ENCODE measurements at regions not wholly inside any gene's neighbourhood (a gene's known extent, or its start where the extent isn't known, plus 50 kb on each side); places are given as distances from the start of the nearest gene placed in this dataset.
A peak's percentile ranks its signal among the peaks of the same experiment; 100 is the strongest.

GRCh38 chr5:40378396-40379177, 301.1 kb upstream of the PTGER4 start:
- Histone ChIP-seq H3K4me1 (ENCODE audit: low read depth) (peaks cover 2% of the 10 kb centered on the region), H3K4me3 (no peak overlapping the region), H3K36me3 (ENCODE audit: low read depth) (no peaks in the 10 kb centered on the region), H3K9me3 (no peaks in the 10 kb centered on the region)
- intact Hi-C loops (cut with DNase I, micrococcal nuclease) = no loop called here
- ATAC-seq (peak; percentile 25), DNase-seq (no peak)
- no peak for TF ChIP-seq CTCF (IDR thresholded peaks at IDR 0.05)

GRCh38 chr5:40376566-40376965, 303.1 kb upstream of the PTGER4 start:
- no peak for DNase-seq
- H3K4me1 ChIP-seq (ENCODE audit: low read depth) = no peaks in the 10 kb centered on the region

GRCh38 chr5:40374853-40375252, 304.9 kb upstream of the PTGER4 start:
- DNase-seq (no peak), ATAC-seq (no peak)
- H3K4me1 ChIP-seq (ENCODE audit: low read depth) = no peaks in the 10 kb centered on the region
- intact Hi-C loops (cut with DNase I, micrococcal nuclease) = no loop called here
- no peak for TF ChIP-seq CTCF (IDR thresholded peaks at IDR 0.05)
- H3K36me3 ChIP-seq (ENCODE audit: low read depth) = no peaks in the 10 kb centered on the region
- H3K9me3 ChIP-seq = no peaks in the 10 kb centered on the region
- no peak overlapping the region for H3K4me3 ChIP-seq

More at GRCh38 chr5:40376566-40376965, 303.1 kb upstream of the PTGER4 start:
- H3K9me3 ChIP-seq = no peaks in the 10 kb centered on the region
- ATAC-seq = no peak
- no peak for TF ChIP-seq CTCF (IDR thresholded peaks at IDR 0.05)
- H3K4me3 ChIP-seq = no peak overlapping the region
- intact Hi-C loops (cut with DNase I, micrococcal nuclease) = no loop called here
- H3K36me3 ChIP-seq (ENCODE audit: low read depth) = no peaks in the 10 kb centered on the region

- H3K36me3 ChIP-seq (ENCODE audit: low read depth) = no peaks in the 10 kb centered on the region
- intact Hi-C loops (cut with DNase I, micrococcal nuclease) = no loop called here
- H3K4me1 ChIP-seq (ENCODE audit: low read depth) = no peaks in the 10 kb centered on the region
- no peak for TF ChIP-seq CTCF (IDR thresholded peaks at IDR 0.05)
- no peak for ATAC-seq
- no peak overlapping the region for H3K4me3 ChIP-seq
- no peak for DNase-seq
- no peaks in the 10 kb centered on the region for H3K9me3 ChIP-seq
Measured at GRCh38 chr5:40368200-40368599, 311.5 kb upstream of the PTGER4 start.

GRCh38 chr5:40367255-40367654, 312.5 kb upstream of the PTGER4 start:
- intact Hi-C loops (cut with DNase I, micrococcal nuclease) = no loop called here
- no peak for DNase-seq
- TF ChIP-seq CTCF (IDR thresholded peaks at IDR 0.05) = no peak
- Histone ChIP-seq H3K4me1 (ENCODE audit: low read depth) (no peaks in the 10 kb centered on the region), H3K36me3 (ENCODE audit: low read depth) (no peaks in the 10 kb centered on the region), H3K4me3 (no peak overlapping the region), H3K9me3 (no peaks in the 10 kb centered on the region)
- ATAC-seq = no peak
